Thoracic aorta (tissue), 2 donors: ENCODE measurements at regions not wholly inside any gene's neighbourhood (a gene's known extent, or its start where the extent isn't known, plus 50 kb on each side); places are given as distances from the start of the nearest gene placed in this dataset.

Experiments used
- ATAC-seq: fragments of 150-250 bp; one replicate; pipeline ENCODE4 v1.8.0; 2017; ENCODE audit warnings: low read depth; ENCODE audit not compliant: insufficient number of reproducible peaks, low FRiP score
- DNase-seq: peaks from one replicate; pipeline ENCODE4 v3.0.0-alpha.2; 2020; ENCODE audit warnings: low spot score
- H3K27ac ChIP-seq, 2 donors: fragments of 200-600 bp; sonication (generic); 1 replicate in 1 of 2; 2 replicates in 1 of 2; pipeline ENCODE4 v1.5.1; 2016; ENCODE audit warnings: mild to moderate bottlenecking in 2 of 2, moderate library complexity in 2 of 2
- H3K27me3 ChIP-seq: fragments of 200-600 bp; sonication (generic); replicated peaks from 2 replicates; pipeline ENCODE4 v1.6.0; 2016; ENCODE audit warnings: mild to moderate bottlenecking; ENCODE audit not compliant: insufficient read depth
- H3K36me3 ChIP-seq: fragments of 200-600 bp; sonication (generic); one replicate; pipeline ENCODE4 v1.5.1; 2016
- H3K4me1 ChIP-seq, 2 donors: fragments of 200-600 bp; sonication (generic); 1 replicate in 1 of 2; 2 replicates in 1 of 2; pipeline versions ENCODE4 v1.5.1 to v1.6.0; 2016; ENCODE audit warnings: low read depth in 2 of 2, mild to moderate bottlenecking in 1 of 2; ENCODE audit not compliant: control insufficient read depth in 1 of 2
- H3K4me3 ChIP-seq: fragments of 200-600 bp; sonication (generic); 2 replicates; pipeline ENCODE4 v1.5.1; 2016; ENCODE audit warnings: mild to moderate bottlenecking
- H3K9me3 ChIP-seq: fragments of 200-600 bp; sonication (generic); 2 replicates; pipeline ENCODE4 v1.5.1; 2016
- CTCF ChIP-seq: fragments of 200-600 bp; sonication (generic); IDR thresholded peaks from one replicate; pipeline ENCODE4 v1.5.1; 2019; ENCODE audit warnings: antibody characterized with exemption

- no peaks in the 10 kb centered on the region for H3K4me1 ChIP-seq
- no peaks in the 10 kb centered on the region for H3K27me3 ChIP-seq
- ATAC-seq (no peak), DNase-seq (no peak)
- no peaks in the 10 kb centered on the region for H3K36me3 ChIP-seq
- no peak overlapping the region for H3K27ac ChIP-seq
- H3K9me3 ChIP-seq: no peaks in the 10 kb centered on the region
- H3K4me3 ChIP-seq: no peak overlapping the region
- TF ChIP-seq CTCF: no peak
These were observed 557.3 kb upstream of the KCNMB2 start for GRCh38 chr3:177978946-177979345.

DNA sequence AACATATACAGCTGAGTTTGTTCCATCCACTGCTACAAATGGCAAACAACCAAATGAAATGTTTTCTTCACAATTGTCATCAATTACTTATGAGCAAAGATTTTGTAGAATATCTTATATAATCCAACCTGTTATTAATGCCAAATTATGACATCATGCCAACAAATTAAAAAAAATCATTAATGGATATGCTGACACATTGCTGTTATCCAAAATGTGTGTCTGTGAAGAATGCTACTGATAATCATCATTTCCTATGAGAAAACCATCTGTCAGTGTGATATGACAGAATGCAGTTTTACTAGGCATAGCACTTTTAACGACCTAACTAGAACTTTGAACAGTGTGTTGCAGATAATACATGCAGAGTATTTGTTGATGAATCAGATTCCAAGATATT is 556.5 kb upstream of the KCNMB2 start:
- no peaks in the 10 kb centered on the region for H3K9me3 ChIP-seq
- no peak for ATAC-seq

GRCh38 chr3:177981576-177981975 is 554.7 kb upstream of the KCNMB2 start:
- no peak overlapping the region for H3K4me3 ChIP-seq
- H3K27ac ChIP-seq: no peak overlapping the region
- no peak for TF ChIP-seq CTCF
- no peaks in the 10 kb centered on the region for H3K9me3 ChIP-seq
- H3K36me3 ChIP-seq: no peaks in the 10 kb centered on the region
- no peaks in the 10 kb centered on the region for H3K27me3 ChIP-seq
- no peaks in the 10 kb centered on the region for H3K4me1 ChIP-seq
- ATAC-seq (no peak), DNase-seq (no peak)

More for the DNA sequence above, 556.5 kb upstream of the KCNMB2 start:
- Histone ChIP-seq H3K36me3 (no peaks in the 10 kb centered on the region), H3K27ac (no peak overlapping the region), H3K4me3 (no peak overlapping the region), H3K4me1 (no peaks in the 10 kb centered on the region), H3K27me3 (no peaks in the 10 kb centered on the region)
- no peak for TF ChIP-seq CTCF
- DNase-seq: no peak

DNA sequence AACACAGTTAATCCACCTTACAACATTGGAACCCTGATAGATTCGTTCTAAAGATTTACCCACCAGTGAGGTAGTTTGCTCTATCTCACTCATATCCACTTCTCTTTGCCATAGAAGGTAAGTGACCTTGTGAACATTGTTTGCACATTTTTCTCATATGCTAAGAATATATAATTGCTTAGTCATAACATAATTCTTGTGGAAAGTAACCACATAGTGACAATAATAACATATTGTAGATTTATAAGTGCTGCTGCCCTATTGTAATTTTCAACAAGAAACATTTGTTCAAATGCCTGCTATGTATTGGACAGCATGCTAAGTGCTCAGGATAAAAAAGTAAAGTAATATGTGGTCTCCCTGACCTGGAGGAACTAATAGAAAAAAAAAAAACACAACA is 554.2 kb upstream of the KCNMB2 start:
- Histone ChIP-seq H3K27me3 (no peaks in the 10 kb centered on the region), H3K4me3 (no peak overlapping the region), H3K9me3 (no peaks in the 10 kb centered on the region), H3K4me1 (no peaks in the 10 kb centered on the region), H3K36me3 (no peaks in the 10 kb centered on the region), H3K27ac (no peak overlapping the region)
- DNase-seq (no peak), ATAC-seq (no peak)
- no peak for TF ChIP-seq CTCF

GRCh38 chr3:177983320-177983719 is 552.9 kb upstream of the KCNMB2 start:
- DNase-seq: no peak
- H3K36me3 ChIP-seq: no peaks in the 10 kb centered on the region
- TF ChIP-seq CTCF: no peak
- H3K4me1 ChIP-seq: no peaks in the 10 kb centered on the region
- no peak for ATAC-seq
- no peak overlapping the region for H3K4me3 ChIP-seq
- H3K27me3 ChIP-seq: no peaks in the 10 kb centered on the region
- H3K9me3 ChIP-seq: no peaks in the 10 kb centered on the region
- H3K27ac ChIP-seq: no peak overlapping the region
